ENCODE measurements at regions not wholly inside any gene's neighbourhood (a gene's known extent, or its start where the extent isn't known, plus 50 kb on each side); places are given as distances from the start of the nearest gene placed in this dataset.
"Not testable (repeated sequence)": the region's sequence is repeated elsewhere in the genome, so short reads cannot be mapped to it uniquely, and the experiment has no call there.

DNA sequence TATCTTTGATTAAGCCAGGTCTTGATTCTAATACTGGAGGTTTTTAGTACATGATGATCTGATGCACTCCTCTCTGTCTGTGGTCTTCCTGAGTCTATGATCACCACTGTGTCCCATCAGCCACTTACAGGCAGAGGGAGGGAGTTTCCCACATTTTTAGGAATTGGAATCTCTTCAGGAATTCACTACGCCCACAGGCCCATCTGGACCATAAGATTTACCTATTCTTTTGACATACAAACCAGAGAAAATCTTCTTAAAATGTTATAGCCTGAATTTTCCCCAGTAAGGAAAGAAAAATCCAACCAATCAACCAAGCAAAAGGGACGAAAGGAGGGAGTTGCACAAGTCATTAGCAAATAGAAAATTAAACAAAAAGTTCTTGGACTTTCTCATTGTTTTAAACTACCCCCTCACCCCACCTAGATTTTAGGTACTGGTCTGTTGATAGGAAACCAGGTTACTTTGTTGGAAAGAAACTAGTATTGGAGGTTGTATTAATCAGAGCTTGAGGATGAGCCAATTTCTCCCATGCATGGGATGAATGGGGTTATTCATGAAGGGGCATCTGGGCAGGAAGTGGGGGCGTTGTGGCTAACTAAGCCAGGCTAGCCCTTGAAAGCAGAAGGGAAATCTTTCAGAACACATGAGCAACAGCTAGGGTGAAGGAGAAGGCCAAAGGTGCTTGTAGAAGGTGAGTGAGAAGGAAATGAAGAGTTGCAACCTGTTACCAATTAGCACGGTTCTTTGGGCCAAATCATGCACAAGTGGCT lies 328.2 kb upstream of the MEX3C start:
- no peak for FAIRE-seq

DNA sequence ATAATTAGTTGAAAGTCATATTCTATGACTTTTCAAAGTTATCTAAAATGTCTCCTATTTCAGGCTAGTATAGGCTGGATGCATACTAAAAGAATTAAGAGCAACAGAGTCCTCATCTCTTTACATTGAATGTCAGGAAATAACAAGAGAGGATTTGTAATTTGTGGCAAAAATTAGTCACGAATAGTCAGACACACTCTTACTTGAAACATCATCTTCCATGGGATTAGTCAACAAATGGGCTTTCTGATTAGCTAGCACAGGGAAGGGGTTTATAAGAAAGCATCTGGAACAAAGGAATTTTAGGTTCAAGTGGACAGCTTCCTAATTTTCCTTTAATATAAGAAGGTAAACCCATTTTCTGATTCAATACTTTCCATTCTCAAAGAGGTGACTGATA lies 330.3 kb upstream of the MEX3C start:
- FAIRE-seq, result no peak

- no peak for FAIRE-seq
Observed at GRCh38 chr18:51531501-51531900, 334.0 kb upstream of the MEX3C start.

DNA sequence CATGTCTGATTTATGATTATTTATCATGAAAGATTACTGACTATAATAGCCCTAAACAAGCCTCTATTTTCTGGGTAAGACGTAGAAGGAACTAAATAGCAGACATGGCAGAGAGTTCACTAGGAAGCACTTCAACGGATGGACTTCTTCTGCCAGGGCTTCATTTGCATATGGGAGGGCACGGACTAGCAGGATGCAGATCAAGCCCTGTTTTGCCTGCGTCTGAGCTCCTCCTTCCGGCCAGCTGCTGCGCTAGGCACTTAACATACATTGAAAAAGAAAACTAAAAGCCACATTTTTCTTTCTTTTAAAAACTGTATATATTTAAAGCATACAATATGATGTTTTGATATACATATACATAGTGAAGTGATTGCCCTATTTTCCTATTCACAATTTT lies 340.0 kb upstream of the MEX3C start:
- FAIRE-seq, result no peak

GRCh38 chr18:51540562-51540961 lies 343.1 kb upstream of the MEX3C start:
- no peak for FAIRE-seq

- no peak for FAIRE-seq
Observed at GRCh38 chr18:51541230-51541629, 343.7 kb upstream of the MEX3C start.

- FAIRE-seq, result no peak
Observed at GRCh38 chr18:51543658-51544155, 346.2 kb upstream of the MEX3C start.

DNA sequence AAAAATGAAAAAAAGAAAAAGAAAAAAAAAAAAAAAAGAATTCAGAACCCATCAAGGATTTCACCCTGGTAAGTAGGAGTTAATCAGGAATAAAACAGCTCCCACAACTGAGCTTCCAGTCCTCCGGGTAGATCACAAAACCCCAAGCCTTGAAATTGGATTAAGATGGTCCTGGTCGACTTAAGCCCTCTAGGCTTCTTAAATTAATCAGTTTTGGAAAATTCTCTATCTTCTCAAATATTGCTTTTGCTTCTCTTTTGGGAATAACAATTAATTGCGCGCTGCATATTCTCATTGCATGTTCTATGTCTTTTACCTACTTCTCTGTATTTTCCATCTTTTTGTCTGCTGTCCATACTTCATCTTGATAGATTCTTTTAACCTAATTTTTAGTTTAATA lies 348.0 kb upstream of the MEX3C start:
- FAIRE-seq, result no peak

GRCh38 chr18:51559198-51559901 lies 361.9 kb upstream of the MEX3C start:
- FAIRE-seq, result no peak

GRCh38 chr18:51559902-51560287 lies 362.4 kb upstream of the MEX3C start:
- no peak for FAIRE-seq

GRCh38 chr18:51561821-51562220 lies 364.3 kb upstream of the MEX3C start:
- no peak for FAIRE-seq

- FAIRE-seq, result no peak
Observed at GRCh38 chr18:51562866-51563265, 365.4 kb upstream of the MEX3C start.

GRCh38 chr18:51563396-51563795 lies 365.9 kb upstream of the MEX3C start:
- FAIRE-seq, result no peak

- no peak for FAIRE-seq
Observed at GRCh38 chr18:51568151-51568550, 370.7 kb upstream of the MEX3C start.

- no peak for FAIRE-seq
Observed at GRCh38 chr18:51569153-51569552, 371.7 kb upstream of the MEX3C start.

DNA sequence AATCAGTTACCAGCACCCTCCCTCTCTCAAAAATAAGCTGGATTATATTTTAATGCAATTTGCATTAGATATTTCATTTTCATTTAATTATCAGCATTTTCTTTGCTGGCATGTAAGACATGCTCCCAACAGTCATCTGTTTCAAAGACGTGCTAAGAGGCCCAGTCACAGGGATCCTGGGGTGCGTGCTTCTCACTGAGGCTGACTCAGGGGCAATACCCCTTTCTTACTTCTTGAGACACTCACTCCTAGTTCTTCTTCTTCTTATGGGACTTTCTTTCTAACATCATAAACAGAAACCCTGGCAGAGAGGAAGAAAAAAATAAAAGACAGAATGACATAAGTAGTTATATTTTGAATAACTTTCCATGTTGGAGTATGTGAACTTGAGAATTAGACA lies 372.1 kb upstream of the MEX3C start:
- FAIRE-seq, result no peak

- not testable (repeated sequence) for FAIRE-seq
Observed at GRCh38 chr18:51570071-51570470, 372.6 kb upstream of the MEX3C start.

DNA sequence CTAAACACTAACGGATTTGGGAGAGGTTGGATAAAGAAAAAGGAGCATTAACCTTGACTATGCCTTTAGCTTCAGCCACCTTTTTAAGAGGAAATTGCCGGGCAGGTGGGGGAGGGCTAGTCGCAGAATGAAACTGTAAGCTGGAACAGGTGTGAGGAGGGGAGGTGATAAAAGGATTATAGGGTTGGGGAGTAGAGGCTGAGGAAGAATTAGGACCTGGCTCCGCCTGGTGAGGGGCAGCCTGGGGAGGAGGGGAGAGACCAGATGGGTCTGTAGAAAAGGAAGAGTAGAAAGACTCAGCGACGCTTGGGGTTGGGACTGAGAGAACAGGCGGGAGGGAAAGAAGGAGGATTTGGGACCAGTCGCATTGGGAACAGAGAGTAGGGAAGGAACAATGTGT lies 376.4 kb upstream of the MEX3C start:
- FAIRE-seq, result not testable (repeated sequence)

DNA sequence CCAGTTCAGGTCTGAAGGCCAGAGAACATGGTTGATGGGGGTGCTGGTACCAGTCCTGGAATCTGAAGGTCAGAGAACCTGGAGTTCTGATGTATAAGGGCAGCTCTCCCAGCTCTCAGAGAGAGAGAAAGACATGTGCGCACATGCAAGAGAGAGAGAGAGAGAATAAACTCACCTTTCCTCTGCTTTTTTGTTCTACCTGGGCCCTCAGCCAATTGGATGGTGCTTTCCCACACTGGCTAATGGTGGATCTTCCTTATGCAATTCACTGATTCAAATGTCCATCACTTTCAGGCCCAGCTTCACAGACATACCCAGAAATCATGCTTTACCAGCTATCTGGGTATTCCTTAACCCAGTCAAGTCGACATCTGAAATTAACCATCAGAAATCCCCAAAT lies 377.7 kb upstream of the MEX3C start:
- FAIRE-seq, result no peak

DNA sequence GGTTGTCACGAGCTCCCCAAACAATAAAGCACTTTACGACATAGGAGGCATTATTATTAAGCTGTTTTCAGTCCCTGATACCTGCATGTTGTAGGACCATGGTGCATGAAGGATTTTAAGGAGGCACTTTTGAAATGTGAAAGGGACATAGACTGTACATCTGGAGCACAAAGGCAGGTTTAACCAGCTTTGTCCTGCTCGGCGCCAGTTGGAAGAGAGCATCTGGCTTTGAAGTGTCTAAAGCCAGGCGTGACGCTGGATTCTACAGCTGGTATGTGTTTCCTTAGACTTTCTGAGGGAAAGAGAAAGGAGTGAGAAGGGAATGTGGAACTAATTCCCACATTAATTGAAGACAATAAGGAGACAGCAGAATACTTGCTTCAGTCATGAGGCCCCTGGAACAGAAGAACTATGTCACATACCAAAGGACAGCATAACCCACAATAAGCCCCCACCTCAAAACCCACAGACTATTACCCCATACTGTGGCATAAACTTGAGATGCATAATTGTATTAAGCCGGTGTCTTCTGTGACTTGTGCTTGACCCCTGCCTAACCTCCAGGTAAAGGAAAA lies 381.0 kb upstream of the MEX3C start:
- FAIRE-seq, result no peak

GRCh38 chr18:51580580-51580979 lies 383.1 kb upstream of the MEX3C start:
- no peak for FAIRE-seq

DNA sequence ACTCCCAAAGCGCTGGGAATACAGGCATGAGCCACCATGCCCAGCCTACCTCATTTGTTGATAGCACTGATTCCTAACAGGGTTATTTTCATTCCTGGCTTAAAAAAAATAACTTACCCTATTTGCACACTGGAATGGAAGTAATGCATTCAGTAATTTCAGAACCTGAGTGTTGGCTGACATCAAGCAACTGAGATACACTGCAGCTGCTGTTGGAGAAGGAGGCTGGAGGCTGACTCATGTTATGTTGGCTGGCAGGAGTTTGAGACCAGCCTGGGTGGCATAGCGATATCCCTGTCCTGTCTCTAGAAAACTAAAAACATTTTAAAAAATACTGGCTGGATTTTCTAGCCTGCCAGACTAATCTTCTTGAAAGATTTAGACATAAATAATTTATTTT lies 385.1 kb upstream of the MEX3C start:
- FAIRE-seq, result no peak

- no peak for FAIRE-seq
Observed at GRCh38 chr18:51588616-51589015, 391.1 kb upstream of the MEX3C start.

DNA sequence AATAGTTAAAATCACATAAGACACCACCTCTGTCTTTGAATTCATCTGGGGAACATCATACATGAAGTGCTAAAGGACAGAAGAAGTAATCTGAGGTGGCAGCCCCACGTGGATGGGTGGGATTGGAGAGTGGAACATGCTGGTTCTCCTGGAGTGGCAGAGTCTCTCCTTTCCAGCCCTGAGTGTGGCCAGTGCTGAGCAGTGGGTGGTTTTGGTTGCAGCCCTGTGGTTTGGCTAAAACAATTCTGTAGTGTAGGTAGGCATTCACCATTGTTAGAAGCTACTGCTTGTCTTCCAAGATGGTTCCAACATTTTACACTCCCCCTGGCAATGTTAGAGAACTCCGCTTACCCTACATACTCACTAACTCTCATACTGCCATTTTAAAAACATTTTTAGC lies 396.4 kb upstream of the MEX3C start:
- FAIRE-seq, result no peak
